GM04503 (cell line): ENCODE measurements at regions not wholly inside any gene's neighbourhood (a gene's known extent, or its start where the extent isn't known, plus 50 kb on each side); places are given as distances from the start of the nearest gene placed in this dataset.

Source experiments
- DNase-seq: peaks from one replicate; pipeline ENCODE4 v3.0.0-alpha.2; 2012; ENCODE audit warnings: low read depth

DNA sequence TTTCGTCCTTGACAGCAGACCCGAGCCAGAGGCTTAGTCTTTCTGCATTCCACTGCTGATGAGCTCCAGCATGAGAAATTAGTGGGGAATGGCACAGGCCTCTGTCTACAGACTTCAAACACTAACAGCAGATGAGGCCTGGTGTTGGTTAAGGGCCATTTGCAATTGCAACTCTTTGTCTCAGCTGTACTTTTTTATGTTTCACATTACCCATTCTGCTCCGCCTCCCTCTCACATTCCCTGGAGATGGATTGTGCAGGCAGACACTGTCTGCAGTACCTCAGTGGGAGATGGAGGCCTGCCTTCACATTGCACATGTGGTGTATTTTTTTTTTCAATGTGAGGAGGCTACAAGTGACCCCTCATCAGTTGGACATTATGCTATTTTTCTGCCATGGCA is 370.2 kb downstream of the DUSP10 start:
- no peak for DNase-seq

- DNase-seq = no peak
Observed at GRCh38 chr1:221373795-221374194, 368.1 kb downstream of the DUSP10 start.

DNA sequence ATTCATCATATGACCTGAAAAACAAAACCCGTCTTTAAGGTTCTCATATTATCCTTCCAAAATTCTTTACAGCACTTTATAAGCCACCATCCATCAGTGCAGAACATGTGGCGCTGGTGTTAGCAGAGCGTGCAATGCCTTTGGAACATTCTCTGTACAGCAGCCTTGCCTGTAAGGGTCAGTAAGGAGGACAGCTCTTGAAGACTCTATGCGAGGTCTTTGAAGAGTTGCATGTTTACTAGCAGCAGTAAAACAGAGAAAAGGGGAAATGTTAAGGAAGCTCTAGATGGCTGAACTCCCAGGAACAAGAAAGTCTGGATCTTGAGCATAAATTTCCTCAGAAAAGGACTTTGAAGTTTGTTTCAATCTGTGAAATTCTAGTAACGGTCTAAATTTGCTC is 365.6 kb downstream of the DUSP10 start:
- no peak for DNase-seq

GRCh38 chr1:221381910-221382623 is 359.8 kb downstream of the DUSP10 start:
- DNase-seq = peak; percentile 54

GRCh38 chr1:221392453-221392852 is 349.4 kb downstream of the DUSP10 start:
- DNase-seq = peak; percentile 93

- DNase-seq = peak; percentile 93
Observed at GRCh38 chr1:221394011-221394544, 347.8 kb downstream of the DUSP10 start.

GRCh38 chr1:221396526-221396925 is 345.4 kb downstream of the DUSP10 start:
- DNase-seq = no peak

DNA sequence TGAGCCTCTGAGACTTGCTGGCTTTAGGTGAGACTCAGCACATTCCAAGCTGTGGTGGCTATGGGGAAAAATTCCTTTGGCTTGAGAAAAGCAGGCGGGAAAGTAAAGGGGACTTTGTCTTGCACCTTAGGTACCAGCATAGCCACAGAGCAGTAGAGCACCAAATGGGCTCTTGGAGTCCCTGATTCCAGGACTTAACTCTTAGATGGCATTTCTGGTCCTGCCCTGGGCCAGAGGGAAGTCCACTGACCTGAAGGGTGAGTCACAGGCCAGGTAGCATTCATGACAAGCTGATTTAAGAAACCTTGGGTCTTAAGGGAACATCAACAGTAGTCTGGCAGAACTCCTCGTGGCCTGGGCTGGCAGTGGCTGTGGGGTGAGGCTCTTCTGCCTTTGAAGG is 344.7 kb downstream of the DUSP10 start:
- no peak for DNase-seq

DNA sequence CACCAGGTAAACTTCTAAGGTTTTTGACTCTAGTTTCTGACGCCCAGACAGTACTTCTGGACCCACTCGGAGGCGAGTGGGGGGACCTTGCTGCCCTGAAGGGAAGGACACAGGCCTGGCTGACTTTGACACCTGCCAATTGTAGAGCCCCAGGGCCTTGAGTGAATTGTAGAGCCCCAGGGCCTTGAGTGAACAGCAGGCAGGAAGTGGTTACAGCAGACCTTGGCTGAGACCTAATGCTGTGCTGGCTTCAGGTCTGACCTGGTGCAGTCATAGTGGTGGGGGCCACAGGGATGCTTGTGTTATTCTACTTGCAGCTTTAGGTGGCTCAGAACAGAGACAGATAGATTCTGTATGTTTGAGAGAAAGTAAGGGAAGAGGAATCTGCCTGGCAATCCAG is 344.3 kb downstream of the DUSP10 start:
- no peak for DNase-seq

DNA sequence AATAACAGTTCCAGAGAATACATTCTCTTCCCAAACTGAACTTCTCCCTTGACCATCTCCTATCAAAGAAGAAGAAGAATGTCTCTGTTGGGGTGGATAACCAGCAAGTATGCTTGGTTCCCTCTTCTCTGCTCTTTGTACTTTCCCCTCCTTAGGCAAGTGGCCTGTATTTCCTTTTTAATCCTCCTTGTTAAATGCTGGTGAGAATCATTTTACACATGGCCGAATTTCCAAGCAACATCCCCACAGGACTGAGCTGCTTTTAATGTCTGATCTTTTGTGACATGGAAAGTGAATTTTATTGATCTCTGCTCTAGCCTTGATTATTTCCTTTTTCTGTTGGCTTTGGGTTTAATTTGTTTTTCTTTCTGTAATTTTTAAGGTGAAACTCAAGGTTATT is 336.7 kb downstream of the DUSP10 start:
- no peak for DNase-seq

DNA sequence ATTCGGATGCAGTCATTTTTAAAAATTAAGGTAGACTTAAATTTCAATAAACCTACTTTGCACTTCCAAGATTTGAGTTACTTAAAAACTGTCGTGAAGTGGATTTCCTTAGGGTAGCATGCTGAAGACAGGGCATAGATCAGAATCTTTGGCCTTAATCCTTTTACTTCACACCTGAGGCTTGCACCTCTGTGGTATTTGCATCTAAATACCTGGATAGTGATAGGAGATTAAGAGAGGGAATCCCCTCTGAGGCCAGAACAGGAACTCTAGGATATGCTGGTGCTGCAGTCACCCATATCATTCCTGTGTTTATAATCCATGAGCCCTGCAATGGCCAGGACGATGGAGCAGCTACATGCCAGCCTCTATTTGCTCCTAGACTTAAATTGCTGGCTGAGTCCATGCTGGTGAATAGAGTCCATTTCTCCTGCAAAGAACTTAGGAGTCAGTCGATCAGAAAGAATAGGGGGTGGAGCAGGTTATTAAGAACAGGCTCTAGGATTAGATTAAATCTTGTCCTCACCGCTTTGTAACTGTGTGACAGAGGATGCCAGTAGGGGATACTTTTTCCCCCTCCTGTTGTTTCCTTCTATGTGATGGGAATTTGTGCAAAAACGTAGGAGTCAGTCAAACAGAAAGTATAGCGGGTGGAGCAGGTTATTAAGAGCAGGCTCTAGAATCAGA is 333.6 kb downstream of the DUSP10 start:
- no peak for DNase-seq

- DNase-seq = no peak
Observed at GRCh38 chr1:221411283-221411682, 330.6 kb downstream of the DUSP10 start.

GRCh38 chr1:221414772-221415539 is 326.9 kb downstream of the DUSP10 start:
- DNase-seq = no peak

DNA sequence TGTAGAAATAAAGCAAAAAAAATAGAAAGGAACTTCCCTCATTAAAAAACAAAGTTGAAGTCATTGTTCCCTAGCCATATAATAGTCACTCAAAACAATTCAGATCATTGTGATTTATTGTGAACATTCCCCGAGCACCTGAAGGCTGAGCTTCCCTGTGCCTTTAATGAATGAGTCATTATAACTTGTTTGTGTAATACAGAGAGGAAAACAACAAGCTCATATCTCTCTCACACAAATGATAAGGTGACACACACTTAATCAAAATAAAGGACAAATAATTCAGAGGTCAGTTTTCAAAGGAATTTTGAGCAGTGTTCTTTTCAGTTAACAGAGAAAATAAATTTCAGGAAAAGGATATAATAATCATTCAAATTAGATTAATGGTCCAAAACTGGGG is 326.2 kb downstream of the DUSP10 start:
- DNase-seq = no peak

- no peak for DNase-seq
Observed at GRCh38 chr1:221416142-221416541, 325.7 kb downstream of the DUSP10 start.

- no peak for DNase-seq
Observed at GRCh38 chr1:221416723-221417122, 325.2 kb downstream of the DUSP10 start.

GRCh38 chr1:221418346-221418745 is 323.5 kb downstream of the DUSP10 start:
- no peak for DNase-seq

GRCh38 chr1:221419513-221420095 is 322.3 kb downstream of the DUSP10 start:
- DNase-seq = peak; percentile 79

DNA sequence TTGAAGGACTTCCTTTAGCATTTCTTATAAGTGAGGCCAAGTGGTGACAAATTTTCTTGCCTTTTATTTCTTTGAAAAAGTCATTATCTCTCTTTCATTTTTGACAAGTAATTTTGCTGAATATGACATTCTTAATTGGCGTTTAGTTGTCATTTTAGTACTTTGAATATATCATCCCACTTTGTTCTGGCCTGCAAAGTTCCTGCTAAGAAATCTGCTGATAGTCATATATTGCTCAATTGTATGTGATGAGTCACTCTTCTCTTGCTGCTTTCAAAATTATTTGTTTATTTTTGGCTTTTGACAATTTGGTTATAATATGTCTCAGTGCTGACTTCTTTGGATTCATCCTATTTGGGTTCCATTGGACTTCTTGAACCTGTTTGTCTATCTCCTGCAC is 312.6 kb downstream of the DUSP10 start:
- DNase-seq = no peak

DNA sequence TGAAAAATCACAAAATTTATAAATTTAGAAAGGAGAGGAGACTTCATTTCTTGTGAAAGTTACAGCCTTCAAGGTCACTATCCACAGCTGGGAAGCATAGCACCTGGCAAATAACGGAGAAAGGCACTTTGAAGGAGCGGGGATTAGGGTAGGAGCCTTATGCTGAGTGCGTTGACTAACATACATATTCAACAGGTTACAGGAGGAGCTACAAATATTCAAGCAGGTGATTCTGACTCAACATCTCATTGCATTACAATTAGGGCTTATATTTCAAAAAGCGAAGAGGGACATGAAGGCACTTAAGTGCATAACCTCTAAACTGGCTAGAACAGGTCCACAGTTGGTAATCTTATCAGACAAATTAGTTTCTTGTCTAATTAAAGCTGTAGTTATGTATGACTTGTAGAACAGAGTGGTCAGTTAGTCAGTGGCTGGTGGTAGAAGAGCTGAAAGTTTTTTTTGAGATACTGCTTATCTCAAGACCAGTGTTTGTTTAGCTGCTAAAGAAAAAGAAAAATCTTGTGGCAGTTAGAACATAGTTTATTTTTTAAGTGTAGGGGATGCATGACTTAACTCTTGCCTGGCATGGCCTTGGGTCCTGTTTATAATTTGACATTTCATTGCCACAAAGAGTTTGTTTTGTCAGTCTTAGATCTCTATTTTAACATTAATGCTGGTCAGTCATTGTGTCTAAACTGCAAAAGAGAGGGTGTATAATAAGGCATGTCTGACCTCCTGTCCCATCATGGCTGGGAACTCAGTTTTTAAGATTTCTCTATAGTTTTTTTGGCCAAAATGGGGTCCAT is 311.5 kb downstream of the DUSP10 start:
- DNase-seq = no peak

GRCh38 chr1:221431068-221431651 is 310.7 kb downstream of the DUSP10 start:
- DNase-seq = no peak
